ENCODE measurements at regions not wholly inside any gene's neighbourhood (a gene's known extent, or its start where the extent isn't known, plus 50 kb on each side); places are given as distances from the start of the nearest gene placed in this dataset.

DNA sequence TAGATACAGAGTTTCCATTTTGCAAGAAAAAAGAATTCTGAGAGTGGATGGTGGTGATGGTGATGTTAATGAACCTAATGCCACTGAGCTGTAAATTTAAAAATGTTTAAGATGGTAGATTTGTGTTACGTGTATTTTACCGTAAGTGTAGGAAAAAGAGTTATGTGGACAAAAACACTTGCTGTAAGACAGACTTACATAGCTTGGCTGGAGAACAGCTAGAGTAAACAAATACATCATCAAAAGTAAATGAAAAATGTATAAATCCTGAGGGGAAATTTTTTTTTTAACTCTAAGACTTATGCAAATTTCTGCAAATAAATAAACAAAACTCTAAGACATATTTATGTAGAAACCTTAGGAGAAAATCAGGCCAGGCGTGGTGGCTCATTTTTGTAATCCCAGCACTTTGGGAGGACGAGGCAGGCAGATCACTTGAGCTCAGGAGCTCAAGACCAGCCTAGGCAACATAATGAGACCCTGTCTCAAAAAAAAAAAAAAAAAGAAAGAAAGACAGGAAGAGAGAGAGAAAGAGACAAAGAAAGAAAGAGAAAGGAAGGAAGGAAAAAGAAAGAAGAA lies 66.2 kb upstream of the CDK13 start:
- ATAC-seq (no peak), DNase-seq (ENCODE audit: low spot score) (no peak)

DNA sequence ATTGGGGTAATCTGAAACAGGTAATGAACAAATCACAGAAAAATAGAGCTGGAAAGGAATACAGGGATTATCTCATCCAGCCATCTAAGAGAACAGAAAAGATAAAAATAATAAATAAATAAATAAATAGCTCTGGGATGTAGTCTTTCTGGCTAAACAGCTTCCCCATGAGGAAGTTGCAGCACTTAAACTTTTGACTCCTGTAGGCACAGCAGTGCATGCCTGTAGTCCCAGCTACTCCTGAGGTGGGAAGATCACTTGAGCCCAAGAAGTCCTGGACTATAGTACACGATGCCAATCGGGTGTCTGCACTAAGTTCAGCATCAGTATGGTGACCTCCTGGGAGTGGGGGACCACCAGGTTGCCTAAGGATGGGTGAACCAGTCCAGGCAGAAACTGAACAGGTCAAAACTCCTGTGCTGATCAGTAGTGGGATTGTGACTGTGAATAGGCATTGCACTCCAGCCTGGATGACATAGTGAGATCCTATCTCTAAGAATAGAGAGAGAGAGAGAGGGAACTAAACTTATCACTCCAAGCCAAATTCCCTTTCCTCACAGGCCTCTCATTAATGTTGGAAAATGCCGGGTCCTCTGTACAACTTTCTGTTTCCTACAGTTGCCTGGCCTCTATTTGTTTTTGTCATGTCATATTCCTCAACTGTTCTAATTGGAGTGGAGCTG lies 61.7 kb upstream of the CDK13 start:
- DNase-seq (ENCODE audit: low spot score) (no peak), ATAC-seq (no peak)

DNA sequence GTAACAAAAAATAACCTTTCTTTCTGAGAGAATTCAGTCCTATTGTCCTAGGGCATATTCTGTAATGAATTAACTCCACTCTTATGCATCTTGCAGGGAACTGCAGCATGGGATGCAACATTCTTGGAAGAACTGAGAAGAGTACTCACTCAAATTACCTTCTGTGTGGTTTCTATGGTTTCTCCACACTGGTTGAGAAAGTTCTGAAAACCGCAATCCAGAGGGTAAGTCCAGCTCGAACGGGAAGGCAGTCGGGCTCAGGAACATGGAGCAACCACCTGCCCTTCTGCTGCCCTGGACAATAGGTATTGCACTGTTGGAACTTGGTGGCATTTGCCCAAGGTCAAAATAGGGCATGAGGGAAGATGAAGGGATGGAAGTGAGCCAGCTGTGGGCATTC lies 59.6 kb upstream of the CDK13 start:
- ATAC-seq (no peak), DNase-seq (ENCODE audit: low spot score) (no peak)

DNA sequence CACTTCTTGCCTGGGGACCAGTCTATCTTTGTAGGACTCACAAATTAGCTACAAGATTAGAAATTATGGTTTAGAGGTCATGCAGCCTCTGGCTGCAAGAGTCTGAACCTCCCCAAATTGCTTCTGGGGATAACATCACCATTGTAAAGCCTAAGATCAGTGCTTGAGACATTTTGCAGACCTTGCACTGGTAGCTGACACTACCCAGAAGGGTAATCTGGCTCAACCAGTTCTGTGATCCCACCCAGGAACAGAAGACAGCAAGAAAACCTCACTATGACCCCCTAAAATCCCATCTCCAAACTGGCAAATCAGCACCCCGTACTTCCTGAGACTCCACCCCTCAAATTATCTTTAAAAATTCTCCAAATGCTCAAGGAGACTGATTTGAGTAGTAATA lies 58.2 kb upstream of the CDK13 start:
- ATAC-seq (no peak), DNase-seq (ENCODE audit: low spot score) (no peak)

DNA sequence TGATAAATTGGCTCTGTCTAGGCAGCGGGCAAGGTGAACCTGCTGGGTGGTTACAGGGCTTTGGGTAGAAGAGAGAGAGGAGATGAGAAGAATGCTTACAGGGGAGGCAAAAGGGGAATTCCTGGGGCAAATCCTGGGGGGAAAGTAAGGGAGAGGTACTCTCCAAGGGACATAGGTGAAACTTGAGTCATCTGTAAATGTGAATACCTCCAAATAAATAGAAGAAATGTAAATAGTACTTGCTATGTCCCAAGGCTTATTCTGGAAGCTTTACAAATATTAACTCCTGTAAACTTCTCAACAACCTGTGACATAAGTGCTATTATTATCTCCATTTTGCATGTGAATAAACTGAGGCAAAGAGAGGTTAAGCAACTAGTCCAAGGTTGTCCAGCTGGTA lies 57.7 kb upstream of the CDK13 start:
- DNase-seq (ENCODE audit: low spot score) (no peak), ATAC-seq (no peak)

DNA sequence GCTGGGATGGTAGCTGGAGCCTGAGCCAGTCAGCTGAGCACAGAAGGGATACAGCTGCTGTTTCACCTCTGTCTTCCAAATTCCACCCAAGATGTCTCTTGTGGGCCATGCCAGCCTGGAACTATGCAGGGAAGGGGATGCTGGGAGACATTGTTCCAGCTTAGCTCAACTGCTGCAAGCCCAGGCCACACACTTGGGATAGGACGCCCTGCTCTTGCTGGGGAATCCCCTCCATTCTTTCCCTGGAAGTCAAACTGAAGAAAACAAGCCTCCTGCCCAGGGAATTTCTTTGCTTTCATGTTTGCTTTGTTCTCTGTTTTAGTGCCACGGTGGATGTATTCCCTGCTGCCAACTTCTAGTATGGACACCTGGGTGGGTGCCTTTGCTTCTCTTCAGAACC lies 55.2 kb upstream of the CDK13 start:
- no peak for DNase-seq (ENCODE audit: low spot score)
- no peak for ATAC-seq

DNA sequence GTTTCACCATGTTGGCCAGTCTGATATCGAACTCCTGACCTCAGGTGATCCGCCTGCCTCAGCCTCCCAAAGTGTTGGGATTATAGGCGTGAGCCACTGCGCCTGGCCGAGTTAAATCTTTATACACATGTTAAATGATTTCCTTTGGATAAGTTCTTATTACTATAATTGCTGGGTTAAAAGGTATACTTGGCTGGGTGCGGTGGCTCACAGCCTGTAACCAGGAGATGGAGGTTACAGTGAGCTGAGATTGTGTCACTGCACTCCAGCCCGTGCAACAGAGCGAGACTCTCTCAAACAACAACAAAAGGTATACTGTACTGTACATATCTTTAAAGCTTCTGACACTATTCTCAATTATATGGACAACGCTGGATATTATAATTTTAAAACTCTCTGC lies 53.2 kb upstream of the CDK13 start:
- ATAC-seq (peak; percentile 73), DNase-seq (ENCODE audit: low spot score) (no peak)

DNA sequence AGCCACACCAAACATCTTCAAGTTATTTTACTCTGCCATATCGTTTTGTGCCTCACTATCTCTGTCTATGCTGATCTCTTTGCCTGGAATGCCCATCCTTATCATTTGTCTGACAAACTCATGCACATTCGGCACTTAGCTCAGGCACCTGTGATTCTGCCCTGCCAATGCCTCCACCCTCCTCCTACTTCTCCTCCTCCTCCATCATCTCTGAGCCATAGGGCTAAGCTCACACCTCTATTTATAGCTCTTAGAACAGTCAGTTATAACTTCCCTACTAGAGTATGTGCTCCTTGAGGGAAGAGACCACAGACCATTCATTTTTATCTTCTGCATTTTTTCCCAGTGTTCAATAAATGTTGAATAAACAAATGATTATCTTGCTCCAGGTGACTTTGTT lies 51.2 kb upstream of the CDK13 start:
- no peak for DNase-seq (ENCODE audit: low spot score)

More for the DNA sequence above, 51.2 kb upstream of the CDK13 start:
- no peak for ATAC-seq

Measured in left lobe of liver (tissue), 2 donors.